HG02623 (cell line): ENCODE measurements at regions not wholly inside any gene's neighbourhood (a gene's known extent, or its start where the extent isn't known, plus 50 kb on each side); places are given as distances from the start of the nearest gene placed in this dataset.
"Not testable (repeated sequence)": the region's sequence is repeated elsewhere in the genome, so short reads cannot be mapped to it uniquely, and the experiment has no call there.

ENCODE experiments used
- ATAC-seq: cut with Tn5 transposase; IDR thresholded peaks from one replicate; pipeline ENCODE4 v1.9.1; 2021; ENCODE audit warnings: moderate library complexity; ENCODE audit not compliant: unreplicated experiment

- no peak for ATAC-seq
Observed at GRCh38 chr3:6066397-6066796, 794.5 kb upstream of the GRM7 start.

- ATAC-seq: not testable (repeated sequence)
Observed at GRCh38 chr3:6066868-6067578, 793.9 kb upstream of the GRM7 start.

- no peak for ATAC-seq
Observed at GRCh38 chr3:6074952-6075351, 786.0 kb upstream of the GRM7 start.

GRCh38 chr3:6078436-6078835, 782.5 kb upstream of the GRM7 start:
- no peak for ATAC-seq

GRCh38 chr3:6079011-6079410, 781.9 kb upstream of the GRM7 start:
- no peak for ATAC-seq

- ATAC-seq: no peak
Observed at GRCh38 chr3:6079561-6080179, 781.2 kb upstream of the GRM7 start.

GRCh38 chr3:6088433-6088832, 772.5 kb upstream of the GRM7 start:
- ATAC-seq: no peak

- ATAC-seq: no peak
Observed at GRCh38 chr3:6089780-6090179, 771.1 kb upstream of the GRM7 start.

GRCh38 chr3:6091262-6091661, 769.7 kb upstream of the GRM7 start:
- ATAC-seq: no peak

- ATAC-seq: no peak
Observed at GRCh38 chr3:6095006-6095405, 765.9 kb upstream of the GRM7 start.

- no peak for ATAC-seq
Observed at GRCh38 chr3:6097021-6097420, 763.9 kb upstream of the GRM7 start.

GRCh38 chr3:6097556-6097955, 763.4 kb upstream of the GRM7 start:
- ATAC-seq: no peak

GRCh38 chr3:6098516-6099157, 762.3 kb upstream of the GRM7 start:
- no peak for ATAC-seq

- no peak for ATAC-seq
Observed at GRCh38 chr3:6099458-6100075, 761.3 kb upstream of the GRM7 start.

GRCh38 chr3:6105187-6105586, 755.7 kb upstream of the GRM7 start:
- ATAC-seq: no peak

GRCh38 chr3:6108957-6109356, 752.0 kb upstream of the GRM7 start:
- ATAC-seq: no peak

- no peak for ATAC-seq
Observed at GRCh38 chr3:6110451-6110850, 750.5 kb upstream of the GRM7 start.

- no peak for ATAC-seq
Observed at GRCh38 chr3:6112546-6112945, 748.4 kb upstream of the GRM7 start.

- ATAC-seq: no peak
Observed at GRCh38 chr3:6113338-6113737, 747.6 kb upstream of the GRM7 start.

- ATAC-seq: no peak
Observed at GRCh38 chr3:6119367-6119766, 741.5 kb upstream of the GRM7 start.

GRCh38 chr3:6120786-6121185, 740.1 kb upstream of the GRM7 start:
- ATAC-seq: no peak

- ATAC-seq: no peak
Observed at GRCh38 chr3:6124875-6125274, 736.0 kb upstream of the GRM7 start.
